B cell (primary cell): ENCODE measurements at regions not wholly inside any gene's neighbourhood (a gene's known extent, or its start where the extent isn't known, plus 50 kb on each side); places are given as distances from the start of the nearest gene placed in this dataset.

Experiments
- ATAC-seq: fragments of 200-7000 bp; cut with Tn5 transposase; one replicate; pipeline ENCODE4 v1.10.0; 2021; ENCODE audit warnings: low read depth, mild to moderate bottlenecking, moderate number of reproducible peaks, moderate library complexity
- CTCF ChIA-PET: fragments of 350-600 bp; sonication (Branson Sonifier 250); formaldehyde crosslinking; loops from one replicate; lab custom pipeline; 2021; ENCODE audit warnings: antibody characterized with exemption, inconsistent platforms; lab: Charles Lee
- POLR2A ChIA-PET: fragments of 350-600 bp; sonication (Branson Sonifier 250); formaldehyde crosslinking; loops from one replicate; lab custom pipeline; 2021; ENCODE audit warnings: antibody characterized with exemption; lab: Charles Lee
- DNase-seq: peaks from one replicate; pipeline ENCODE4 v3.0.0; 2013
- H2AFZ ChIP-seq: 2 replicates; pipeline ENCODE4 v1.6.1; 2012; ENCODE audit warnings: mild to moderate bottlenecking, low read depth, low read length; ENCODE audit not compliant: insufficient read depth, poor library complexity, severe bottlenecking
- H3K27ac ChIP-seq, 2 donors: 1 replicate in 1 of 2; 2 replicates in 1 of 2; pipeline ENCODE4 v1.5.1; 2012 to 2013; ENCODE audit warnings: low read length in 2 of 2, mild to moderate bottlenecking in 2 of 2, moderate library complexity in 1 of 2
- H3K27me3 ChIP-seq, 4 experiments: fragments of 200-600 bp in 1 of 4; sonication (generic) in 1 of 4; replicated peaks in 1 of 4; 1 replicate in 2 of 4; 2 replicates in 2 of 4; pipeline versions ENCODE4 v1.6.1 to v1.7.0; 2013 to 2016; ENCODE audit warnings: low read length in 3 of 4, mild to moderate bottlenecking in 2 of 4, mixed read lengths in 1 of 4, moderate library complexity in 1 of 4; ENCODE audit not compliant: insufficient read depth in 4 of 4, control insufficient read depth in 3 of 4; ENCODE audit errors: control extremely low read depth in 1 of 4
- H3K36me3 ChIP-seq, 2 experiments: replicated peaks in 1 of 2; 1 replicate in 1 of 2; 2 replicates in 1 of 2; pipeline versions ENCODE4 v1.6.1 to v1.7.1; 2013; ENCODE audit warnings: low read length in 1 of 2; ENCODE audit not compliant: insufficient read depth in 2 of 2, control insufficient read depth in 1 of 2; ENCODE audit errors: control extremely low read depth in 1 of 2, extremely low read depth in 1 of 2
- H3K4me1 ChIP-seq, 2 donors: fragments of 200-600 bp in 1 of 2; sonication (generic) in 1 of 2; 1 replicate in 1 of 2; 2 replicates in 1 of 2; pipeline versions ENCODE4 v1.5.1 to v1.6.1; 2013 to 2017; ENCODE audit warnings: low read length in 2 of 2; ENCODE audit not compliant: control insufficient read depth in 2 of 2, insufficient read depth in 2 of 2
- H3K4me2 ChIP-seq: replicated peaks from 2 replicates; pipeline ENCODE3; 2012; ENCODE audit warnings: mild to moderate bottlenecking, low read depth, low read length; ENCODE audit not compliant: poor library complexity, severe bottlenecking
- H3K4me3 ChIP-seq, 5 experiments: fragments of 200-600 bp in 1 of 5; sonication (generic) in 1 of 5; 1 replicate in 3 of 5; 2 replicates in 2 of 5; pipeline versions ENCODE4 v1.5.1 to v1.7.0; 2011 to 2016; ENCODE audit warnings: low read length in 4 of 5, mild to moderate bottlenecking in 4 of 5, low read depth in 2 of 5, control low read depth in 1 of 5, moderate library complexity in 1 of 5; ENCODE audit not compliant: insufficient read depth in 1 of 5; ENCODE audit errors: control extremely low read depth in 1 of 5, extremely low read depth in 1 of 5
- H3K79me2 ChIP-seq: fragments of 200-600 bp; sonication (generic); one replicate; pipeline ENCODE4 v1.6.0; 2016; ENCODE audit warnings: low read length; ENCODE audit not compliant: control insufficient read depth, insufficient read depth
- H3K9ac ChIP-seq: fragments of 200-600 bp; sonication (generic); 2 replicates; pipeline ENCODE4 v1.6.1; 2017; ENCODE audit warnings: mild to moderate bottlenecking, low read length, moderate library complexity
- H3K9me3 ChIP-seq, 3 donors: one replicate each; pipeline versions ENCODE4 v1.6.1 to v1.7.1; 2013; ENCODE audit warnings: low read length in 2 of 3; ENCODE audit not compliant: control insufficient read depth in 2 of 3, insufficient read depth in 1 of 3; ENCODE audit errors: control extremely low read depth in 1 of 3
- H4K20me1 ChIP-seq: 2 replicates; pipeline ENCODE4 v1.6.0; 2012; ENCODE audit warnings: mild to moderate bottlenecking, low read length; ENCODE audit not compliant: insufficient read depth, control insufficient read depth, poor library complexity, severe bottlenecking
- H3K27ac Mint-ChIP-seq: one replicate; pipeline ENCODE4 v1.8.0; 2021; ENCODE audit warnings: mixed read lengths
- H3K27me3 Mint-ChIP-seq: one replicate; pipeline ENCODE4 v1.8.0; 2021; ENCODE audit warnings: mixed read lengths
- H3K4me1 Mint-ChIP-seq: one replicate; pipeline ENCODE4 v1.8.0; 2021; ENCODE audit warnings: mixed read lengths
- H3K4me3 Mint-ChIP-seq: one replicate; pipeline ENCODE4 v1.8.0; 2021; ENCODE audit warnings: mixed read lengths
- H3K9me3 Mint-ChIP-seq: one replicate; pipeline ENCODE4 v1.8.0; 2022; ENCODE audit warnings: mixed read lengths; ENCODE audit not compliant: insufficient read depth
- EZH2 ChIP-seq: IDR thresholded peaks from 2 replicates; pipeline ENCODE4 v1.6.1; 2012; ENCODE audit warnings: borderline replicate concordance, low read depth, mild to moderate bottlenecking, moderate library complexity, low read length; ENCODE audit not compliant: insufficient read depth, poor library complexity, severe bottlenecking
- WGBS: methylation state at CpG from one replicate; pipeline ENCODE4 v1.1.5; 2013; ENCODE audit warnings: missing lambda C conversion rate; ENCODE audit not compliant: insufficient coverage; 5-methylcytosine and 5-hydroxymethylcytosine counted together
- intact Hi-C: fragments of 100-400 bp; cut with micrococcal nuclease; formaldehyde crosslinking; loops from one replicate; pipeline ENCODE4 v1.10.0; 2022
- TF ChIP-seq, protein P1 (sequence below): fragments of 200-600 bp; IDR thresholded peaks from one replicate; pipeline ENCODE4 v1.8.0; 2022; ENCODE audit warnings: antibody characterized with exemption, mild to moderate bottlenecking

DNA sequence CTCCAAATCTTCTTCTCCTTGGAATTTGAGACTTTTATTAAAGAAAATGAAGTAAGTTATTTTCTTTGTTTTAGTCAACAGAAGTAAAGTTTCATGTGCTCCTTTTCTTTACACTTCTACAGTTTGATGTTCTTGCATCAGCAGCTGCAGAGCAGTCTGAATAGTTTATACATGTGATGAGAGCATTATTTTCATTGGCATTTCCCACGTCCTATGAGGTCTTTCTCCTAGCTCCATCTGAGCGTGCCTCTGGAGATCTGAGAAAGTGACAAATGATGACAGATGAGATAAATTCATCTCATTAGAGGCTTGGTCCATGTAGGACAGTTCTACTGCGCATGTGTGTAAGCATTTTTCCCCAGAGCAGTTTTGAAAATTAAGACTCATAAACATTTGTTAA, 1290.0 kb downstream of the UQCRFS1 start:
- no peaks in the 10 kb centered on the region for H3K4me1 Mint-ChIP-seq
- ChIA-PET POLR2A (no interaction called here), CTCF (no interaction called here)

DNA sequence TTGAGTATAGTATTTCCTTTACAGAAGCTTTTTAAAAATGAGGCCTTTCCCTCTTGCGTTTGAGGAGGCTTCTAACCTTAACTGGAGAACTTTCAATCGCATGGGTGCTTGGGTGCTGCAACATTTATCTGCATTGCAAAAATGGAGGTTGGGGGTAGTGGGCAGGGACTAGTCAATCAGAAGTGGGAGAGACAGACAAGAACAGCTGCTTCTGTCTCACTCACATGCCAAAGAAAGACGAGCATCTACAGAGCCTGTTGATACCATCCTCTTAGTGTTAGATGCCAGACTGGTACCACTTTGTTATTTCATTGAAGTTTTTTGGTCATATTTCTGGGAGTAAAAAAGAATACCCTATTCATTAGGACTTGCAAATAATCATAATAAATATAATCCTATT, 1292.2 kb downstream of the UQCRFS1 start:
- ChIA-PET POLR2A (no interaction called here), CTCF (no interaction called here)
- TF ChIP-seq, protein P1, sequence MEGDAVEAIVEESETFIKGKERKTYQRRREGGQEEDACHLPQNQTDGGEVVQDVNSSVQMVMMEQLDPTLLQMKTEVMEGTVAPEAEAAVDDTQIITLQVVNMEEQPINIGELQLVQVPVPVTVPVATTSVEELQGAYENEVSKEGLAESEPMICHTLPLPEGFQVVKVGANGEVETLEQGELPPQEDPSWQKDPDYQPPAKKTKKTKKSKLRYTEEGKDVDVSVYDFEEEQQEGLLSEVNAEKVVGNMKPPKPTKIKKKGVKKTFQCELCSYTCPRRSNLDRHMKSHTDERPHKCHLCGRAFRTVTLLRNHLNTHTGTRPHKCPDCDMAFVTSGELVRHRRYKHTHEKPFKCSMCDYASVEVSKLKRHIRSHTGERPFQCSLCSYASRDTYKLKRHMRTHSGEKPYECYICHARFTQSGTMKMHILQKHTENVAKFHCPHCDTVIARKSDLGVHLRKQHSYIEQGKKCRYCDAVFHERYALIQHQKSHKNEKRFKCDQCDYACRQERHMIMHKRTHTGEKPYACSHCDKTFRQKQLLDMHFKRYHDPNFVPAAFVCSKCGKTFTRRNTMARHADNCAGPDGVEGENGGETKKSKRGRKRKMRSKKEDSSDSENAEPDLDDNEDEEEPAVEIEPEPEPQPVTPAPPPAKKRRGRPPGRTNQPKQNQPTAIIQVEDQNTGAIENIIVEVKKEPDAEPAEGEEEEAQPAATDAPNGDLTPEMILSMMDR = no peak
- TF ChIP-seq EZH2 = no peak

More for the DNA sequence above, 1290.0 kb downstream of the UQCRFS1 start:
- intact Hi-C loops = no loop called here
- H2AFZ ChIP-seq = no peak overlapping the region
- Mint-ChIP-seq H3K4me3 (no peak overlapping the region), H3K27ac (no peak overlapping the region), H3K9me3 (peaks cover 4% of the 10 kb centered on the region), H3K27me3 (no peaks in the 10 kb centered on the region)
- H3K79me2 ChIP-seq = no peaks in the 10 kb centered on the region
- DNase-seq (no peak), ATAC-seq (no peak)
- H3K9me3 ChIP-seq = no peaks in the 10 kb centered on the region
- no peaks in the 10 kb centered on the region for H3K27me3 ChIP-seq
- no peaks in the 10 kb centered on the region for H3K4me1 ChIP-seq
- TF ChIP-seq, protein P1 = no peak
- TF ChIP-seq EZH2 = no peak
- H3K27ac ChIP-seq = no peak overlapping the region
- no peak overlapping the region for H3K4me3 ChIP-seq
- no peaks in the 10 kb centered on the region for H4K20me1 ChIP-seq
- no peak overlapping the region for H3K4me2 ChIP-seq
- H3K9ac ChIP-seq = no peak overlapping the region
- H3K36me3 ChIP-seq = no peaks in the 10 kb centered on the region
- WGBS = 80% methylated on average over 2 of the region's 3 CpGs

More for the DNA sequence above, 1292.2 kb downstream of the UQCRFS1 start:
- DNase-seq = no peak
- no peaks in the 10 kb centered on the region for H3K27me3 Mint-ChIP-seq
- H3K4me2 ChIP-seq = no peak overlapping the region
- no peaks in the 10 kb centered on the region for H4K20me1 ChIP-seq
- WGBS = 67% methylated on average over 1 of the region's 3 CpGs
- peaks cover 4% of the 10 kb centered on the region for H3K9me3 Mint-ChIP-seq
- H2AFZ ChIP-seq = no peak overlapping the region
- no peak overlapping the region for H3K4me3 ChIP-seq
- no peaks in the 10 kb centered on the region for H3K79me2 ChIP-seq
- no peaks in the 10 kb centered on the region for H3K27me3 ChIP-seq
- H3K4me1 Mint-ChIP-seq = no peaks in the 10 kb centered on the region
- intact Hi-C loops = no loop called here
- no peak overlapping the region for H3K4me3 Mint-ChIP-seq
- no peak overlapping the region for H3K9ac ChIP-seq
- no peaks in the 10 kb centered on the region for H3K9me3 ChIP-seq
- no peak overlapping the region for H3K27ac ChIP-seq
- no peaks in the 10 kb centered on the region for H3K4me1 ChIP-seq
- H3K27ac Mint-ChIP-seq = no peak overlapping the region
- H3K36me3 ChIP-seq = no peaks in the 10 kb centered on the region
- ATAC-seq = no peak
